ENCODE measurements at regions not wholly inside any gene's neighbourhood (a gene's known extent, or its start where the extent isn't known, plus 50 kb on each side); places are given as distances from the start of the nearest gene placed in this dataset.
"Not testable (repeated sequence)": the region's sequence is repeated elsewhere in the genome, so short reads cannot be mapped to it uniquely, and the experiment has no call there.

DNA sequence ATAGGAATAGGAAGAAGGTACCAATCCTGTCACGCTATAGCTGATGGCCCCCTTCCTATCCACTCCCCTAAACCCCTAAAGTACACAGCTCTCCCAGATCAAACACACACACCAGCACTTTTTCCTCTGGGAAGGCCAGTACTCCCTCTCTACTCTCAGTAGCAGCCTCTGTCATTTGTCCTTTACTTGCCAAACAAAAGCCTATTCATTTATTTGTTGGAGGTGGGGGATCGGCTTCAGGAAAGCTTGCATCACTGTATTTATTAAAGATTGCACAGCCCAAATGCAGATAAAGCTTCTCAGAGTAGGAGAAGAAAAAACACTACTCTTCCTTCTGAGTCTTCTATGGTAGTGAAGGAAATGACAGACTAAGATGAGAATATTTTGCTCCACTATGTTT, 429.7 kb upstream of the RASGRP1 start:
- DNase-seq: no peak

GRCh38 chr15:38996111-38996631, 431.6 kb upstream of the RASGRP1 start:
- DNase-seq: no peak

DNA sequence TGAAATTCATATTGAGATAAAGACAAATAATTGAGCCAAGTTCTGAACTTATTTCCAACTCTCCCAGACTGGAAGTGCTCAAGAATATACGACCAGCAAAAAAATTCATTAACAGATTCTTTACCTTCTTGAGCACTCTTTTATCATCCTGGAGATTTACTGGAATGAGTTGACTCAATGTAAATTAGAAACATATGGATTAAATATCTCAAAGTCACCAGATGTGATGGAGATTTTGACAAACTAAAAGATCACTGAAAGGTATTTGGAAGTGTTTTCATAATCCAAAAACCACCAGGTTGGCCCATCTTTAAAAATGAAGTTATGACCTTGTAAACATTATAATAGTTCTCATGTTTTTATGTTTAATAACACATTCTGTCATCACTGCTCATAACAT, 433.2 kb upstream of the RASGRP1 start:
- DNase-seq: no peak

DNA sequence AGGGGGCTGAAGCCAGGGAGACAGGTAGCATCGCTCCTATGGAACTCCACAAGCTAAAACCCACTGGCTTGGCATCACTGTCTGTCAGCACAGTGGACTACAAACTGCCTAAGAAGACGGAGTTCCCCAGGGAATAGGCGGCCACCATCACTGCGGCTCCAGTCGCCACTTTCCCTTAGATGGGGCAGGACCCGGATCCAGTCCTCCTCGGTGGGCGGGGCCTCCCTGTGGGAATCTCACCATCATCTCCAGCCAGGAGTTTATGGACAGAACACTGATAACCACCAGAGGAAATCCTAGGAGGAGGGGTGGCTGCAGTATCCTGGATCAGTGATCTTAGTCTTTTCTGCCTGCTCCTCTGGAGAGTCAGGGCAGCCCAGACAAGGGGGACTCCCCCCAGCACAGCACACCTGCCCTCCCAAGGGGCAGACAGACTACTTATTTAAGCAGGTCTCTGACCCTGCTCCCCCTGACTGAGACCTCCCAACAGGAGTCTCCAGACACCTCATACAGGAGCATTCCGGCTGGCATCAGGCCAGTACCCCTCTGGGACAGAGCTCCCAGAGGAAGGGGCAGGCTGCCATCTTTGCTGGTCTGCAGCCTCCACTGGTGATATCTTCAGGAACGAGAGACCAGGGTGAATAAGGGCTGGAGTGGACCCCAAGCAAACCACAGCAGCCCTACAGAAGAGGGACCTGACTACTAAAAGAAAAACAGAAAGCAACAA, 435.6 kb upstream of the RASGRP1 start:
- no peak for DNase-seq

GRCh38 chr15:39009740-39010139, 445.1 kb upstream of the RASGRP1 start:
- no peak for DNase-seq

- not testable (repeated sequence) for DNase-seq
Observed at GRCh38 chr15:39011066-39011465, 446.5 kb upstream of the RASGRP1 start.

GRCh38 chr15:39013262-39013661, 448.6 kb upstream of the RASGRP1 start:
- DNase-seq: no peak

- DNase-seq: no peak
Observed at GRCh38 chr15:39014682-39015081, 450.1 kb upstream of the RASGRP1 start.

GRCh38 chr15:39016706-39017105, 452.1 kb upstream of the RASGRP1 start:
- no peak for DNase-seq

- no peak for DNase-seq
Observed at GRCh38 chr15:39018966-39019365, 454.4 kb upstream of the RASGRP1 start.

GRCh38 chr15:39021341-39021740, 456.7 kb upstream of the RASGRP1 start:
- no peak for DNase-seq

DNA sequence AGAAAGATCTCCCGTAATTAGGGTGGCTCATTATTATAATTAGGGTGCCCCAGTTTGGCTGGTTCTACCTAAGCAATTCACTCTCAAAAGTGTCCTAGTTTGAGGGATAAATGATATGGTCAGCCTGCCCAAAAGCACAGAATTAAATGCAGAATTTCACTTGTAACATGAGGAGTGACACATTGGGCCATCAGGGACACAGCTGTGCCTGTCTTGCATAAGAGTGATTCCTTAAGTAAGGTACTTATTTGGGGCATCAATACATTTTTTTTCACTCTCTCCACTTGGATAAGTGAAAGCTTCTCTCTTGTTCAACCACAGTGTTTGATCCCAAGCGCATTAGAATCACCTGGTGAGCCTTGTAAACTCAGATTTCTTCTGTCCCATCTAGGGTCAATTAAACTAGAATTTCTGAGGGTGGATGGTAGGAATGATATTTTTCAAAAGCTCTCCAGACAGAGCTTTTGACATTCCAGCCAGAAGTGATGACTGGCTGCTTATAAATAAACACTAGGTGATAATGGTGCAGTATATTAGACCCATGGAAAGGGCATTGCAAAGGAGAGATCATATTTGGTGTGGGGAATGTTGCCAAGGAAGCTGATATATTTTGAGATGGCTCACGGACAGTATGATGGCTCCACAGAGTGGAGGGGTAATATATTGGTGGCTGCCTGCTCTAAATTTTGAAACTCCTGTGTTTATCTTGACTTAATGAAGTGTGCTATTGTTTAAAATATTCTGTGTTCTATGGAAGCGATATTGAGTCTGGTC, 458.1 kb upstream of the RASGRP1 start:
- no peak for DNase-seq

DNA sequence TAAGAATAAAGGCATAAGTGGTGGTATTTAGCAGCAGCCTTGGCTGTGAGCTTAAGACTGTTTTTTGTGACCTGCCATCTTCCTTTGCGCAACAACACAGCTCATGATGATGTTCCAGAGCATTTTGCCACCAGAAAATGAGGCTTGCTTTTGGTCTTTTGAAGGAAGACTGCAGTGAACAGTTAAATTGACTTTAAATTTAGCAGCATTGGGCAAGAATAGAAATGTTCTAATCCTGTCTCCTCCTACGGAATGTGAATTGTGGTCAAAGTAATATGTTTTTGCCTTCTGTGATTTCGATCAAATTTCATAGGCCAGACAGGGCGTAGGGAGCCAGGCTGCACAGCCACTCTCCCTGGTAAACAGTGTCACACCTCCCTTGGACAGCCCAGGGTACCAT, 460.7 kb upstream of the RASGRP1 start:
- DNase-seq: no peak

DNA sequence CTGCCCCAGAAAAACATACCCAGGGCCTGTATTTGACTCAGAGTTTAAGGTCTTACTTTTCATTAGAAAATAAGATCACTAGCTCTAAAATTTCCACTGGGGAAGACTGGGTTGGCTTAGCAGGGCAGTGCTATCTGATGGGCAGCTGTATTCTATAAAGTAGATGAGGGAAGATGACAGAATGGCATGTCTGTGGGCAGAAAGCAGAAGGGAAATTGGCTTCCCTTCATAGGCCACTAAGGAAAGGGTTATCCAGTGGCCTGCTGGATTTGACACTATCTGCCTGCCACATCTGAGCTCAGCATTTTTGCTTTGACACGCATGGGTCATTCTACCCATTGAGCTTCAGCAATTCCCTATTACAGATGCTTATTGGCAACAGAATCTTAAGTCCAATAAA, 461.3 kb upstream of the RASGRP1 start:
- DNase-seq: no peak

DNA sequence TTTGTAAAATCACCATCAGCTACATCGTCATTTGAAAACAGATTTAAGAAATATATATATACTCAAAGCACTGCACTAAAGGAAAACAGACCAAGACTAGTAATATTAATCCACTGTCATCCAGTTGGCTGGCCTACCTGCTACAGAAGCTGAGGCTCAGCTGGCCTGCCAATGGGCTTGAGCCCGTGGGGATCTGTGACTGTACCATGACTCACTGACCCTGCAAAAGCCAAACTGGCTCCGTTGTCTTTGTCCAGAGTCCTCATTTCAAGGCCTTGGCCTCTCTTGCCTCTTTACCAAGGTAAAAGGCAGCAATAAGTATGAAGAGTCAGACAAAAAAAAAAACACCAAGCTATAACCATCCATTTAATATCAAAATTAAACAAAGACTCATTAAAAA, 463.5 kb upstream of the RASGRP1 start:
- no peak for DNase-seq

DNA sequence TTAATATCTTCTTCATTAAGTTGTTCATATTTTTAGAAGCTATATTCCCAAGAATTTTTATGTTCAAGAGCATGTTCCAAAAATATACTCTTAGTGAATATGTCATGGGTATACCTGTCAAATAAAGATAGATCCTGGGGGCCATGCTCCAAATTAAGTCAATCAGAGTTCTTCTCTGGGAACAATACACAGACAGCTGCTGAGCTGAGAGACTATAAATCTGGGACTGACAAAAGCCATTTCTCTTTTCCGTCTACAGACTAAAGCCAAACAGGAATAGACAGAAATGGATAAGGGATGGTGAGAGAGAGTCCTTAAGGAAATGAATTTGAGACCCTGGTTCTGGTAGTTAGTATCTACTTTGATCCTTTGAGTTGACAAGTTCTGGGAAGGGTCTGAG, 465.1 kb upstream of the RASGRP1 start:
- DNase-seq: no peak

GRCh38 chr15:39030291-39031070, 465.9 kb upstream of the RASGRP1 start:
- DNase-seq: no peak

GRCh38 chr15:39031596-39031995, 467.0 kb upstream of the RASGRP1 start:
- DNase-seq: no peak

DNA sequence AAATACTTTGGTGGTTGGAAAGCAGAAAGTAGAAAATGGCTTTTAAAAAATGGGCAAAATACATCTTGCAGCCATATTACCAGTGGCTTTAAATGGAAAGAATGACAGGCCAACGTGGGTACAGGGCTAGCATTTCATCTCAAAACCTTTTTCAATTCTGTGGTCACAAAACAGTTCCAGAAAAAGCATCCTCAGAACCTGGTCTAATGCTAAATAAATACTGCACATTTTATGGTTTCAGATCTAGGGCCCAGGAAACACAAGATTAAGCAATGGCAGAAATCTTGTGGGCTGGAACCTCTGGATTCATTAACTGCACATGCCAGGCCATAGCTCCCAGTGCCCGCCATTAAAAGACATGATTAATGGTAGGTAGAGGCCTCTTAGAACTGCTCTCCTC, 470.2 kb upstream of the RASGRP1 start:
- DNase-seq: no peak

- DNase-seq: not testable (repeated sequence)
Observed at GRCh38 chr15:39037611-39038010, 473.0 kb upstream of the RASGRP1 start.

- no peak for DNase-seq
Observed at GRCh38 chr15:39040861-39041260, 476.2 kb upstream of the RASGRP1 start.

- DNase-seq: no peak
Observed at GRCh38 chr15:39041979-39042495, 477.4 kb upstream of the RASGRP1 start.

GRCh38 chr15:39051626-39052322, 487.2 kb upstream of the RASGRP1 start:
- no peak for DNase-seq
